Mammary epithelial cell (primary cell): ENCODE measurements at regions not wholly inside any gene's neighbourhood (a gene's known extent, or its start where the extent isn't known, plus 50 kb on each side); places are given as distances from the start of the nearest gene placed in this dataset.

Experiments
- EZH2 ChIP-seq: IDR thresholded peaks from 2 replicates; pipeline ENCODE4 v1.6.1; 2012; ENCODE audit warnings: low read length, inconsistent platforms, borderline replicate concordance
- TF ChIP-seq, protein P1 (sequence below), 2 donors: IDR thresholded peaks in 1 of 2; conservative IDR thresholded peaks in 1 of 2; 2 replicates each; pipeline ENCODE4 v1.5.1; 2011 to 2012; ENCODE audit warnings: inconsistent platforms in 2 of 2, low read length in 2 of 2, mild to moderate bottlenecking in 2 of 2, control low read depth in 1 of 2, low read depth in 1 of 2; ENCODE audit not compliant: insufficient read depth in 1 of 2; ENCODE audit errors: extremely low read depth in 1 of 2

GRCh38 chr3:99520513-99520912 lies 117.9 kb upstream of the COL8A1 start:
- TF ChIP-seq, protein P1, sequence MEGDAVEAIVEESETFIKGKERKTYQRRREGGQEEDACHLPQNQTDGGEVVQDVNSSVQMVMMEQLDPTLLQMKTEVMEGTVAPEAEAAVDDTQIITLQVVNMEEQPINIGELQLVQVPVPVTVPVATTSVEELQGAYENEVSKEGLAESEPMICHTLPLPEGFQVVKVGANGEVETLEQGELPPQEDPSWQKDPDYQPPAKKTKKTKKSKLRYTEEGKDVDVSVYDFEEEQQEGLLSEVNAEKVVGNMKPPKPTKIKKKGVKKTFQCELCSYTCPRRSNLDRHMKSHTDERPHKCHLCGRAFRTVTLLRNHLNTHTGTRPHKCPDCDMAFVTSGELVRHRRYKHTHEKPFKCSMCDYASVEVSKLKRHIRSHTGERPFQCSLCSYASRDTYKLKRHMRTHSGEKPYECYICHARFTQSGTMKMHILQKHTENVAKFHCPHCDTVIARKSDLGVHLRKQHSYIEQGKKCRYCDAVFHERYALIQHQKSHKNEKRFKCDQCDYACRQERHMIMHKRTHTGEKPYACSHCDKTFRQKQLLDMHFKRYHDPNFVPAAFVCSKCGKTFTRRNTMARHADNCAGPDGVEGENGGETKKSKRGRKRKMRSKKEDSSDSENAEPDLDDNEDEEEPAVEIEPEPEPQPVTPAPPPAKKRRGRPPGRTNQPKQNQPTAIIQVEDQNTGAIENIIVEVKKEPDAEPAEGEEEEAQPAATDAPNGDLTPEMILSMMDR (conservative IDR thresholded peaks at IDR 0.05 in 1 of 2, IDR thresholded peaks at IDR 0.05 in 1 of 2; ENCODE audit: extremely low read depth in 1 of 2, insufficient read depth in 1 of 2, low read depth in 1 of 2, low read length in 2 of 2) = no peak
- TF ChIP-seq EZH2 = no peak
